ENCODE measurements at regions not wholly inside any gene's neighbourhood (a gene's known extent, or its start where the extent isn't known, plus 50 kb on each side); places are given as distances from the start of the nearest gene placed in this dataset.

DNA sequence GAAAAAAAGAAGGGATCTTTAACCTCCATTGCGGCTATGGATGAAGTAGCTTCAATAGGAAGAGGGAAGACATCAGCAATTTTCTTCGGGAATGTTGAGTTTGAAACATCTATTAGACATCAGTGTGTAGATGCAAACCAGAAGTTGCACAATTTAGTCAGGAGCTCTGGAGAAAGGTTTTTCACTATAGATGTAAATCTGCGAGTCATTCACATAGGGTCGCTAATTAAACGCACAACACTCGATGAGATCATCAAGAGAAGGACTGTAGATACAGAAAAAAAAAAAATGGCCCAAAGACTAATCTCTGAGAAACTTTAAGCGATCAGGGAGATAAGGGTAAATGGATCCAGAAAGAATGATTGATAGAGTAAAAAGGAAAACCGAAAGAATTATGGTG, 61.7 kb upstream of the TES start:
- no peak for DNase-seq

DNA sequence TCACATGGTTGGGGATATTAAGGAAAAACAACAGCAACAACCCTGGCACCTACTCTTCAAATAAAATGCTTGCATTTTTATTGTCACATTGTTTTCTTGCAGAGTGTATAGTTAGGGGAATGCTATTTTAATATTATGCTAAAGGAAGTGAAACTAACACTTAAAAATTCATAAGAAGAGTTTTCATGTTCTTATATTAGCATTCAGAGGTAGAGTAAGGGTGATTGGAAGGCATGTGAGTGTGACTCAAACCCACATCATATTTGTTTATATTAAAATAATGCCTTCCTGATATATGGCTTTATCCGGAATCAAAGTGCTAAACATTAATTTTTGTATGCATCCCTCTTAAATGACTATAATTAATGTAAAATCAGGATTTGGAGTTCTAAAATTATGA, 59.8 kb upstream of the TES start:
- DNase-seq, result no peak

DNA sequence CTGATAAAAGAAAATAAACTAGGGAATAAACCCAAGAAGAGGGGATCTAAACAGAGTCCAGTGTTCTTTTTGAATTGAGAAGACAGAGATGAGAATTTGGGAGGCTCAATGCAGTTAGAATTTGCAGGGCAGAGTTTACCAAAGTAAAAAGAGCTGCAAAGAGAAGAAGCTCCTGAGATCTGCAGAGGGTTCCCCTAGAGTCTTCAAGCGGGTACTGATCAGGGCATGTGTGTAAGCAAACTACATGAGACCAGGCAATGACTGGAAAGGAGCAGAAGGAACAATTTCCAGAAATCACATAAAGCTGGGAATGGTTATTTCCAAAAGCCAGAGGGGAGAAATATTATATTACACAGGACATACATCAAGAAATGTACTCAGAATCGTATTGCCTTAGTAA, 58.1 kb upstream of the TES start:
- DNase-seq, result no peak

DNA sequence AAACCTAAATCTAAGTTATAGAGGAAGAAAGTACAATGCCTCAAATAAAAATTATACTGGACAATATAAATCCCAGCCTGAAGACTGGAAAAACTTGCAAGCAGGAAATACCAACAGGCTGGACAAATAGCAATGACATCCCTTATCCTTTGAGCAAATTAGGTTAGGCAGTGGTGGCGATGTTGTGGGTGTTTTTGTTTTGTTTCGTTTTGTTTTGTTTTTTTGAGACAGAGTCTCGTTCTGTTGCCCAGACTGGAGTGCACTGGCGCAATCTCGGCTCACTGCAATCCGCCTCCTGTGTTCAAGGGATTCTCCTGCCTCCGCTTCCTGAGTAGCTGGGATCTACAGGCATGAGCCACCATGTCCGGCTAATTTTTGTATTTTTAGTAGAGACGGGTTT, 57.3 kb upstream of the TES start:
- DNase-seq, result no peak

DNA sequence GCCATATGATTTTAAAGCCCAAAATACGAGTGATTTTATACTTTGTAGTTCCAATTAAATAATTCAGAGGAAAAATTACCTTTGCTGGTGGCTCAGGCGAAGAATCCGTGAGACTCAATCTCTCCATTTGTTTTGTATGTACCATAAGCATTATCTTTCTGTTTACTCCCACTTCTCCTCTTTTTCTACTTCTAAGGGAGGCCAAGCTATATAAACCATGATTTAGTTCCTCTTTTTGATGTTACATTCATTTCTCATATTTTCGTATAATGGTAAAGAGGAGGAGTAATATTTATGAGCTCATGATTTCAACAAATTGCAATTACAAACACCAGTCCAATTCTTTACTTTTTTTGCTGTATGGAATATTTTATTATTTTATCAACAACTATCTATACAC, 50.6 kb upstream of the TES start:
- no peak for DNase-seq

Measured in activated CD4-positive, alpha-beta T cell treated with anti-CD3 and anti-CD28 coated beads, Interleukin-2, amount 50 U/mL, for 48 hours (primary cell).